Osteoblast (primary cell): ENCODE measurements at regions not wholly inside any gene's neighbourhood (a gene's known extent, or its start where the extent isn't known, plus 50 kb on each side); places are given as distances from the start of the nearest gene placed in this dataset.

ENCODE experiments used
- DNase-seq: peaks from one replicate; pipeline ENCODE4 v3.0.0; 2011; ENCODE audit warnings: low spot score, mixed read lengths; ENCODE audit not compliant: insufficient read length; ENCODE audit errors: missing footprints
- H2AFZ ChIP-seq: 2 replicates; pipeline ENCODE4 v1.6.0; 2011; ENCODE audit warnings: mild to moderate bottlenecking, low read length
- H3K27ac ChIP-seq: 2 replicates; pipeline ENCODE4 v1.5.1; 2011; ENCODE audit warnings: mild to moderate bottlenecking, low read depth, low read length, moderate library complexity
- H3K27me3 ChIP-seq: 2 replicates; pipeline ENCODE4 v1.6.0; 2012; ENCODE audit warnings: mild to moderate bottlenecking, control low read depth, inconsistent platforms, low read length, moderate library complexity; ENCODE audit not compliant: insufficient read depth
- H3K36me3 ChIP-seq: 2 replicates; pipeline ENCODE4 v1.5.1; 2011; ENCODE audit warnings: mild to moderate bottlenecking, low read length, control low read depth, moderate library complexity; ENCODE audit not compliant: insufficient read depth
- H3K4me1 ChIP-seq: 2 replicates; pipeline ENCODE4 v1.5.1; 2011; ENCODE audit warnings: mild to moderate bottlenecking, low read length, control low read depth, moderate library complexity; ENCODE audit not compliant: insufficient read depth
- H3K4me2 ChIP-seq: 2 replicates; pipeline ENCODE4 v1.6.0; 2011; ENCODE audit warnings: mild to moderate bottlenecking, low read length; ENCODE audit not compliant: insufficient read depth
- H3K4me3 ChIP-seq: fragments of 200-600 bp; sonication (generic); 3 replicates; pipeline ENCODE4 v1.5.1; 2012; ENCODE audit warnings: mild to moderate bottlenecking, low read length, inconsistent platforms; ENCODE audit not compliant: insufficient read depth
- H3K79me2 ChIP-seq: 2 replicates; pipeline ENCODE4 v1.6.0; 2012; ENCODE audit warnings: mild to moderate bottlenecking, low read length, control low read depth, inconsistent platforms; ENCODE audit not compliant: insufficient read depth
- H3K9me3 ChIP-seq: 2 replicates; pipeline ENCODE4 v1.5.1; 2011; ENCODE audit warnings: low read depth, low read length, control low read depth
- H4K20me1 ChIP-seq: 2 replicates; pipeline ENCODE4 v1.6.0; 2012; ENCODE audit warnings: mild to moderate bottlenecking, low read length, control low read depth; ENCODE audit not compliant: insufficient read depth
- CTCF ChIP-seq: IDR thresholded peaks from 2 replicates; pipeline ENCODE4 v1.5.1; 2011; ENCODE audit warnings: mild to moderate bottlenecking, low read depth, low read length, moderate library complexity; ENCODE audit errors: extremely low read depth

DNA sequence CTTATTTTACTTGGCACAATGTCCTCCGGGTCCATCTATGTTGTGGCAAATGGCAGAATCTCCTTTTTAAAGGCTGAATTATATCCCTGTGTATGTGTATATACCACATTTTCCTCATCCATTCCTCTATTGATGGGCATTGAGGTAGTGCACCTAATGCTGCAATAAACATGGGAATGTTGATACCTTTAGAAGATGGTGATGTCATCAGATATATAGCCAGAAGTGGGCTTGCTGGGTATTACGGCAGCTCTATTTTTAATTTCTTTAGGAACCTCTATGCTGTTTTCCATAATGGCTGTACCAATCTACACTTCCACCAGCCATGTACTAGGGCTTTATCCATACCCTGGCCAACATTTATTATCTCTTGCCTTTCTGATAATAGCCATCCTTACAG, 315.7 kb downstream of the FOXA2 start:
- no peaks in the 10 kb centered on the region for H3K36me3 ChIP-seq
- no peak overlapping the region for H3K27ac ChIP-seq
- no peaks in the 10 kb centered on the region for H3K79me2 ChIP-seq
- DNase-seq: no peak
- no peaks in the 10 kb centered on the region for H3K4me1 ChIP-seq
- peaks cover 3% of the 10 kb centered on the region for H3K9me3 ChIP-seq
- H3K27me3 ChIP-seq: no peaks in the 10 kb centered on the region
- H4K20me1 ChIP-seq: no peaks in the 10 kb centered on the region
- no peak overlapping the region for H3K4me3 ChIP-seq
- H3K4me2 ChIP-seq: no peak overlapping the region
- no peak overlapping the region for H2AFZ ChIP-seq
- no peak for TF ChIP-seq CTCF

GRCh38 chr20:22264917-22265316, 319.5 kb downstream of the FOXA2 start:
- H3K27ac ChIP-seq: no peak overlapping the region
- H3K9me3 ChIP-seq: peaks cover 2% of the 10 kb centered on the region
- no peak for DNase-seq
- no peaks in the 10 kb centered on the region for H3K27me3 ChIP-seq
- H3K36me3 ChIP-seq: no peaks in the 10 kb centered on the region
- H3K79me2 ChIP-seq: no peaks in the 10 kb centered on the region
- H3K4me1 ChIP-seq: no peaks in the 10 kb centered on the region
- no peak overlapping the region for H3K4me2 ChIP-seq
- H4K20me1 ChIP-seq: no peaks in the 10 kb centered on the region
- no peak overlapping the region for H3K4me3 ChIP-seq
- no peak for TF ChIP-seq CTCF
- H2AFZ ChIP-seq: no peak overlapping the region

GRCh38 chr20:22260506-22260905, 323.9 kb downstream of the FOXA2 start:
- Histone ChIP-seq H3K36me3 (no peaks in the 10 kb centered on the region), H4K20me1 (no peaks in the 10 kb centered on the region)
- TF ChIP-seq CTCF: no peak

DNA sequence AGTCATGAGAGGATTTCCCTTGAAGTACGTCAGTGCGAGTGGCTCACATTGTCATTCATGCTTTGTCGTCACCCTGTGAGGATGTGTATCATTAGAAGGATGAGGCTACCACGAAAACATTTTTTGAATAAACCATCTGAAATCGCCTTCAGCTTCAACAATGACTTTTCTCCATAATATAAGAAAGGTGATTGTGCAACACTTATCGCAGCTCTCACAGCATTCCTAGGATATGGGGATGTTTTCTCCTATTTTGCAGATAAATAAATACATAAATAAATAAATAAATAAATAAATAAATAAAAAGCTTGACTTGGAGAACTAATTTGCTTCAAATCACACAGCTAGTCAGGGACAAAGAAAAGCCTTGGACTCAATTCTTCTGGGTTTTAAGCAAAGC, 326.5 kb downstream of the FOXA2 start:
- Histone ChIP-seq H3K27ac (no peak overlapping the region), H3K36me3 (no peaks in the 10 kb centered on the region), H3K27me3 (no peaks in the 10 kb centered on the region), H4K20me1 (no peaks in the 10 kb centered on the region), H3K4me3 (no peak overlapping the region), H3K4me2 (no peak overlapping the region), H3K4me1 (no peaks in the 10 kb centered on the region), H2AFZ (no peak overlapping the region), H3K9me3 (peaks cover 2% of the 10 kb centered on the region), H3K79me2 (no peaks in the 10 kb centered on the region)
- DNase-seq: no peak
- no peak for TF ChIP-seq CTCF

More at GRCh38 chr20:22260506-22260905, 323.9 kb downstream of the FOXA2 start:
- Histone ChIP-seq H3K9me3 (peaks cover 2% of the 10 kb centered on the region), H3K27ac (no peak overlapping the region), H2AFZ (no peak overlapping the region), H3K4me1 (no peaks in the 10 kb centered on the region), H3K27me3 (no peaks in the 10 kb centered on the region), H3K4me3 (no peak overlapping the region), H3K79me2 (no peaks in the 10 kb centered on the region), H3K4me2 (no peak overlapping the region)
- no peak for DNase-seq
